Small intestine (tissue), 7 donors: ENCODE measurements at regions not wholly inside any gene's neighbourhood (a gene's known extent, or its start where the extent isn't known, plus 50 kb on each side); places are given as distances from the start of the nearest gene placed in this dataset.
A peak's percentile ranks its signal among the peaks of the same experiment; 100 is the strongest.

Experiments used
- DNase-seq, 2 donors: peaks; one replicate each; pipeline versions ENCODE4 v3.0.0 to v3.0.0-alpha.2; 2013
- FAIRE-seq: peaks from 2 replicates; lab custom pipeline; 2012; peaks lifted over from hg19 to GRCh38; lab: Jason Lieb, UNC
- H3K27ac ChIP-seq, 3 donors: one replicate each; pipeline ENCODE4 v1.5.1; 2013; ENCODE audit warnings: low read length in 2 of 3, mild to moderate bottlenecking in 2 of 3, control low read depth in 1 of 3, inconsistent platforms in 1 of 3, low read depth in 1 of 3, moderate library complexity in 1 of 3
- H3K27me3 ChIP-seq, 3 donors: one replicate each; pipeline ENCODE4 v1.6.1; 2013; ENCODE audit warnings: low read length in 3 of 3, inconsistent platforms in 1 of 3; ENCODE audit not compliant: control insufficient read depth in 3 of 3, insufficient read depth in 3 of 3
- H3K36me3 ChIP-seq, 3 donors: one replicate each; pipeline ENCODE4 v1.6.1; 2013; ENCODE audit warnings: low read length in 3 of 3, inconsistent platforms in 1 of 3, low read depth in 1 of 3, mild to moderate bottlenecking in 1 of 3, moderate library complexity in 1 of 3; ENCODE audit not compliant: control insufficient read depth in 3 of 3, insufficient read depth in 2 of 3
- H3K4me1 ChIP-seq, 3 donors: one replicate each; pipeline ENCODE4 v1.6.1; 2013; ENCODE audit warnings: low read length in 2 of 3, inconsistent platforms in 1 of 3, low read depth in 1 of 3, mild to moderate bottlenecking in 1 of 3, moderate library complexity in 1 of 3; ENCODE audit not compliant: control insufficient read depth in 3 of 3, insufficient read depth in 2 of 3
- H3K4me3 ChIP-seq, 3 donors: one replicate each; pipeline ENCODE4 v1.5.1; 2013; ENCODE audit warnings: low read length in 3 of 3, control low read depth in 1 of 3, inconsistent platforms in 1 of 3, low read depth in 1 of 3, mild to moderate bottlenecking in 1 of 3, moderate library complexity in 1 of 3
- H3K9me3 ChIP-seq, 2 donors: one replicate each; pipeline ENCODE4 v1.6.1; 2013; ENCODE audit warnings: low read depth in 1 of 2, low read length in 1 of 2; ENCODE audit not compliant: control insufficient read depth in 2 of 2, insufficient read depth in 1 of 2
- WGBS, 3 donors: extraction: QIAGEN DNeasy Blood & Tissue Kit; methylation state at CpG; one replicate each; pipeline ENCODE4 v1.1.7; 2013; 5-methylcytosine and 5-hydroxymethylcytosine counted together
- donor health status: healthy with polysubstance abuse.
- donor health status: control.
- donor health status: control.
- donor health status: Bipolar disorder and iron deficiency.
- donor health status: healthy.

DNA sequence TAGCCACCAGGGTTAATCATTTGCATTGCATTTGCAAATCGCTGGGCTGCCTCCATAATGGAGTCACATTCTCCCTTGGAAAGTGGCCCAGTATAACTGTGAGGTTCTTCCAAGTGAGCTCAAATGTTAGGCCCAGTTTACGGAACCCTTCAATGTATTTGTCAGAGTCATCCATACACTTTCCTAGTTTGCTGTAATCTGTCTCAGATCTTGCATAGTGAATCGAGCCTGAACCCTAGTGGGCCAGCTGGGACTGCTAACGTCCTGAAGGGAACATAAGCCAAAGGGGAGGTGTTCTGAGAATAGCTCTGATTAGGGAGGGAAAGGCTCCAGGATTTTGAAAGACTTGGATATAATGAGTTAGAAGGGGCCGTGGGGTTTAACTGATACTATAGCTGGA is 406.3 kb downstream of the SLC6A15 start:
- Histone ChIP-seq H3K27me3 (no peaks in the 10 kb centered on the region), H3K4me3 (no peak overlapping the region), H3K36me3 (no peaks in the 10 kb centered on the region), H3K9me3 (no peaks in the 10 kb centered on the region), H3K4me1 (no peaks in the 10 kb centered on the region), H3K27ac (no peak overlapping the region)
- no peak for FAIRE-seq
- DNase-seq = no peak
- 48 to 58% (median 50%) methylated on average over 5 of the region's 5 CpGs for WGBS, 3 donors

DNA sequence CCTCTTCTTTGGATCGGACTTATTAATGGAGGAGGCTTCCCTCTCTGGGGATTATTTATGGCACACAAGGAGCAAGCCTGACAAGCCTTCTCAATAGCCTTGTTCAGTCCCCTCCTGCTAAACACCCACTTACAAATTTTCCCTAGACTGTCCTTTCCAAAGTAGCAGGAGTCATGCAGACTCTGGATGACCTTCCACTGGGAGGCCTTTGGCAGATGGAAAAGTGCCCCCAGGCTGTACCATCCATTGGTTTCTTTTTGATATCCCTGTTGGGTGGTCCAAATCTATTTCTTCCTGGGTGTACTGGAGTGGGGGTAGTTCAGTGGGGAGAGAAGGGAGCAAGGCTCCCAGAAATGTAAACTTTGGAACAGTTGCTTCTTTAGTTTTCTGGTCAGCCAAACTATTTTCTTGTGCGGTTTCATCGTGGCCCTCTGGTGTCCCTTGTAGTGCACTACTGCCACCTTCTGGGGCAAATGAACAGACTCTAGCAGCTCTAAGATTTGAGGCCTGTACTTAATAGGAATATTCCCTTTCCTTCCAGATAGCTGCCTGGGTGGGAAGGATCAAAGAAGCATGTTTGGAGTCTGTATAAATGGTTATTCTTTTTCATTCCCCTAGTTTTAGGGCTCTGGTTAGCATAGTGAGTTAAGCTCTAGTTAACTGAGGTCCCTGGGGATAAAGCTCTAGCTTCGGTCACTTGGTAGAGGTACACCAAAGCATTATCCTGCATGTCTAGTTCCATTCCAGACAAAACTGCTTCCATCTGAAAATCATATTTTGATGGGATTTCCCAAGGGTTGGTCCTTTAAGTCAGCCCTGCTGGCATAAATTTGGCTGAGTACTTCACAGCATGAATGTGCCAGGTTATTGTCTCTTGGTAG is 409.5 kb downstream of the SLC6A15 start:
- Histone ChIP-seq H3K4me1 (no peaks in the 10 kb centered on the region), H3K27ac (no peak overlapping the region), H3K4me3 (no peak overlapping the region), H3K27me3 (no peaks in the 10 kb centered on the region), H3K36me3 (no peaks in the 10 kb centered on the region), H3K9me3 (no peaks in the 10 kb centered on the region)
- 49 to 54% (median 51%) methylated on average over 4 of the region's 4 CpGs for WGBS, 3 donors
- DNase-seq = peak; percentile 27 to 42
- no peak for FAIRE-seq

GRCh38 chr12:84502180-84502860 is 410.3 kb downstream of the SLC6A15 start:
- H3K4me1 ChIP-seq = no peaks in the 10 kb centered on the region
- no peak overlapping the region for H3K27ac ChIP-seq
- FAIRE-seq = no peak
- WGBS, 3 donors = 63 to 85% (median 77%) methylated on average over 2 of the region's 2 CpGs
- H3K36me3 ChIP-seq = no peaks in the 10 kb centered on the region
- no peak overlapping the region for H3K4me3 ChIP-seq
- no peaks in the 10 kb centered on the region for H3K27me3 ChIP-seq
- DNase-seq = no peak
- H3K9me3 ChIP-seq = no peaks in the 10 kb centered on the region

DNA sequence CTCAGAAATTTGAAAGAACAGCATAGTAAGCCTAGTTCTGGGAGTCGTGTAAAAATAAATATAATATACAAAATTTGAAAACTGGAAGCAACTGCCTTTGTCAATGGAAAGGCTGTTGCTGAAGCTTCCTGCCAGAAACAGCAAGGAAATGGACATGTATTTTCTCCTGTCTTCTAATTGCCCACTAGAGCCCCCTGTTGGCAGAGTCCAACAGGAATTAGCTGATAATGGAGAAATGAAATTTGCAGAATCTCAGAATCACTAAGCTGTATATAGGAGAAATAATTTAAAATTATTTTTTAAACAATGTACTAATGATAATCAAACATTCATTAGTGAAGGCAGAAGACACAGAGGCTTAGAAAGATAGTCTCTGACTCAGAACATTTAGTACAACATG is 414.8 kb downstream of the SLC6A15 start:
- H3K9me3 ChIP-seq = no peaks in the 10 kb centered on the region
- no peak overlapping the region for H3K27ac ChIP-seq
- no peak for FAIRE-seq
- H3K27me3 ChIP-seq = no peaks in the 10 kb centered on the region
- DNase-seq = peak in 1 of 2 donors; percentile 22
- 44 to 71% (median 50%) methylated on average over 1 of the region's 1 CpG for WGBS, 3 donors
- no peaks in the 10 kb centered on the region for H3K36me3 ChIP-seq
- no peak overlapping the region for H3K4me3 ChIP-seq
- no peaks in the 10 kb centered on the region for H3K4me1 ChIP-seq

DNA sequence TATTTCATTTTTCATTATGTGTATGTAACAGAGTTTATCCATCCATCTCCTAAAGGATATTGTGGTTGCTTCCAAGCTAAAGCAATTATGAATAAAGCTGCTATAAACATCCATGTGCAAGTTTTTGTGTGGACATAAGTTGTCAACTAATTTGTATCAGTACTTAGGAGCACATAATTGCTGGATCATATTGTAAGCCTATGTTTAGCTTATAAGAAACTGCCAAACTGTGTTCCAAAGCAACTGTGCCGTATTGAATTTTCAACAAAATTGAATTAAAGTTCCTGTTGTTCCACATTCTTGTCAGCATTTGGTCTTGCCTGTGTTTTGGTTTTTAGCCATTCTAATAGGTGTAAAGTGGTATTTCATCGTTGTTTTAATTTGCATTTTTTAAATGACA is 416.9 kb downstream of the SLC6A15 start:
- Histone ChIP-seq H3K4me3 (no peak overlapping the region), H3K4me1 (no peaks in the 10 kb centered on the region), H3K9me3 (no peaks in the 10 kb centered on the region), H3K27me3 (no peaks in the 10 kb centered on the region), H3K36me3 (no peaks in the 10 kb centered on the region), H3K27ac (no peak overlapping the region)
- DNase-seq = no peak
- 83 to 87% (median 85%) methylated on average over 2 of the region's 2 CpGs for WGBS, 3 donors
- no peak for FAIRE-seq

- no peaks in the 10 kb centered on the region for H3K36me3 ChIP-seq
- no peaks in the 10 kb centered on the region for H3K27me3 ChIP-seq
- FAIRE-seq (no peak), DNase-seq (no peak)
- no peak overlapping the region for H3K4me3 ChIP-seq
- no peak overlapping the region for H3K27ac ChIP-seq
- 40 to 71% (median 56%) methylated on average over 3 of the region's 3 CpGs for WGBS, 3 donors
- no peaks in the 10 kb centered on the region for H3K4me1 ChIP-seq
- no peaks in the 10 kb centered on the region for H3K9me3 ChIP-seq
Measured at GRCh38 chr12:84492351-84492883, 420.2 kb downstream of the SLC6A15 start.

- H3K27ac ChIP-seq = no peak overlapping the region
- H3K4me1 ChIP-seq = no peaks in the 10 kb centered on the region
- WGBS, 3 donors = 80 to 83% (median 82%) methylated on average over 2 of the region's 2 CpGs
- H3K9me3 ChIP-seq = no peaks in the 10 kb centered on the region
- FAIRE-seq (no peak), DNase-seq (no peak)
- no peaks in the 10 kb centered on the region for H3K36me3 ChIP-seq
- no peak overlapping the region for H3K4me3 ChIP-seq
- no peaks in the 10 kb centered on the region for H3K27me3 ChIP-seq
Measured at GRCh38 chr12:84484798-84485197, 427.8 kb downstream of the SLC6A15 start.

DNA sequence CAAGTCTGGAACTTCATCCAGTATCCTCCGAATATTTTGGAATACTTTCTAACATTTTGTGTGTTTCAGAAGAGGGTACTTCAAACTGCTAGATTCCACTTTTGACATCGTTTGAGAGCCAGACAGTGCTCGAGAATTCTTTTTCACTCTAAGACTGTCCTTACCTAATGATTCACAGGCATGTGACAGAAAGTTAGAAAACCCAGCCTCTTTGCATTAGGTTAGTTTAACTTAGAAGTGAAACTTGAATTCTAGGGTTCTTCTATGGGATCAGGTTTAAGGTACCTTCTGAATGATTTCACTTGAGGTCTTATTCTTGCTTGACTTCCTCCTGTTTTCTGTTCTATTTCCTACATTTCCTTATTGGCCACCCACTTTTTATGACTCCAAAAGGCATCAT is 431.8 kb downstream of the SLC6A15 start:
- DNase-seq (no peak), FAIRE-seq (no peak)
- Histone ChIP-seq H3K36me3 (no peaks in the 10 kb centered on the region), H3K9me3 (no peaks in the 10 kb centered on the region), H3K4me3 (no peak overlapping the region), H3K27ac (no peak overlapping the region), H3K4me1 (no peaks in the 10 kb centered on the region), H3K27me3 (no peaks in the 10 kb centered on the region)
- WGBS, 3 donors = 68 to 84% (median 73%) methylated on average over 3 of the region's 3 CpGs
